GM21423 (cell line): ENCODE measurements at regions not wholly inside any gene's neighbourhood (a gene's known extent, or its start where the extent isn't known, plus 50 kb on each side); places are given as distances from the start of the nearest gene placed in this dataset.

ENCODE experiments used
- ATAC-seq: cut with Tn5 transposase; IDR thresholded peaks from one replicate; pipeline ENCODE4 v1.9.1; 2021; ENCODE audit warnings: mild to moderate bottlenecking, moderate library complexity; ENCODE audit not compliant: unreplicated experiment

- ATAC-seq, result no peak
These were observed 60.8 kb upstream of the FAM3C start for GRCh38 chr7:121456785-121457359.

GRCh38 chr7:121456015-121456414 lies 59.9 kb upstream of the FAM3C start:
- ATAC-seq, result no peak

- no peak for ATAC-seq
These were observed 56.3 kb upstream of the FAM3C start for GRCh38 chr7:121452389-121452788.

GRCh38 chr7:121451367-121452094 lies 55.4 kb upstream of the FAM3C start:
- ATAC-seq, result no peak

GRCh38 chr7:121450631-121451198 lies 54.6 kb upstream of the FAM3C start:
- no peak for ATAC-seq

- no peak for ATAC-seq
These were observed 53.7 kb upstream of the FAM3C start for GRCh38 chr7:121449735-121450240.

GRCh38 chr7:121449329-121449728 lies 53.2 kb upstream of the FAM3C start:
- no peak for ATAC-seq

- no peak for ATAC-seq
These were observed 52.3 kb upstream of the FAM3C start for GRCh38 chr7:121448429-121448828.

- no peak for ATAC-seq
These were observed 51.8 kb upstream of the FAM3C start for GRCh38 chr7:121447911-121448300.

GRCh38 chr7:121447243-121447910 lies 51.3 kb upstream of the FAM3C start:
- no peak for ATAC-seq

- ATAC-seq, result no peak
These were observed 50.4 kb upstream of the FAM3C start for GRCh38 chr7:121446526-121446925.
